ENCODE measurements at regions not wholly inside any gene's neighbourhood (a gene's known extent, or its start where the extent isn't known, plus 50 kb on each side); places are given as distances from the start of the nearest gene placed in this dataset.

- TF ChIP-seq EZH2 (IDR thresholded peaks at IDR 0.05; ENCODE audit: insufficient read depth, low read length): no peak
- TF ChIP-seq, protein P1, sequence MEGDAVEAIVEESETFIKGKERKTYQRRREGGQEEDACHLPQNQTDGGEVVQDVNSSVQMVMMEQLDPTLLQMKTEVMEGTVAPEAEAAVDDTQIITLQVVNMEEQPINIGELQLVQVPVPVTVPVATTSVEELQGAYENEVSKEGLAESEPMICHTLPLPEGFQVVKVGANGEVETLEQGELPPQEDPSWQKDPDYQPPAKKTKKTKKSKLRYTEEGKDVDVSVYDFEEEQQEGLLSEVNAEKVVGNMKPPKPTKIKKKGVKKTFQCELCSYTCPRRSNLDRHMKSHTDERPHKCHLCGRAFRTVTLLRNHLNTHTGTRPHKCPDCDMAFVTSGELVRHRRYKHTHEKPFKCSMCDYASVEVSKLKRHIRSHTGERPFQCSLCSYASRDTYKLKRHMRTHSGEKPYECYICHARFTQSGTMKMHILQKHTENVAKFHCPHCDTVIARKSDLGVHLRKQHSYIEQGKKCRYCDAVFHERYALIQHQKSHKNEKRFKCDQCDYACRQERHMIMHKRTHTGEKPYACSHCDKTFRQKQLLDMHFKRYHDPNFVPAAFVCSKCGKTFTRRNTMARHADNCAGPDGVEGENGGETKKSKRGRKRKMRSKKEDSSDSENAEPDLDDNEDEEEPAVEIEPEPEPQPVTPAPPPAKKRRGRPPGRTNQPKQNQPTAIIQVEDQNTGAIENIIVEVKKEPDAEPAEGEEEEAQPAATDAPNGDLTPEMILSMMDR (IDR thresholded peaks at IDR 0.05; ENCODE audit: insufficient read depth, low read depth, low read length): no peak
These were observed 104.4 kb upstream of the SERPINE2 start for GRCh38 chr2:224143526-224143925.

All from astrocyte (in vitro differentiated cells and primary cell).